KMS-11 (cell line): ENCODE measurements at regions not wholly inside any gene's neighbourhood (a gene's known extent, or its start where the extent isn't known, plus 50 kb on each side); places are given as distances from the start of the nearest gene placed in this dataset.

Experiments
- H2AFZ ChIP-seq: fragments of 200-600 bp; sonication (generic); 2 replicates; pipeline ENCODE4 v1.6.1; 2016; ENCODE audit warnings: antibody characterized with exemption, mixed run types, low read depth
- H3K27ac ChIP-seq: fragments of 200-600 bp; sonication (generic); 2 replicates; pipeline ENCODE4 v1.6.1; 2016; ENCODE audit warnings: mild to moderate bottlenecking, mixed run types
- H3K27me3 ChIP-seq: fragments of 200-600 bp; sonication (generic); 2 replicates; pipeline ENCODE4 v1.6.1; 2017; ENCODE audit warnings: mild to moderate bottlenecking, low read depth, mixed run types, moderate library complexity; ENCODE audit not compliant: insufficient read depth
- H3K36me3 ChIP-seq: fragments of 200-600 bp; sonication (generic); 2 replicates; pipeline ENCODE4 v1.6.1; 2017; ENCODE audit warnings: mild to moderate bottlenecking, mixed run types; ENCODE audit not compliant: insufficient read depth
- H3K4me1 ChIP-seq: fragments of 200-600 bp; sonication (generic); 2 replicates; pipeline ENCODE4 v1.6.1; 2016; ENCODE audit warnings: mild to moderate bottlenecking, low read depth, mixed run types; ENCODE audit not compliant: poor library complexity, severe bottlenecking
- H3K4me2 ChIP-seq: fragments of 200-600 bp; sonication (generic); 2 replicates; pipeline ENCODE4 v1.7.0; 2016; ENCODE audit warnings: mild to moderate bottlenecking, mixed run types
- H3K4me3 ChIP-seq: fragments of 200-600 bp; sonication (generic); IDR thresholded peaks from 2 replicates; pipeline ENCODE4 v1.6.1; 2017; ENCODE audit warnings: low read depth, low read length, mixed read lengths; ENCODE audit not compliant: insufficient read depth
- H3K79me2 ChIP-seq: fragments of 200-600 bp; sonication (generic); 2 replicates; pipeline ENCODE4 v1.6.1; 2016; ENCODE audit warnings: low read depth, mixed run types; ENCODE audit not compliant: insufficient read depth
- H3K9ac ChIP-seq: fragments of 200-600 bp; sonication (generic); 2 replicates; pipeline ENCODE4 v1.6.1; 2016; ENCODE audit warnings: mild to moderate bottlenecking, mixed run types
- H4K20me1 ChIP-seq: fragments of 200-600 bp; sonication (generic); 2 replicates; pipeline ENCODE4 v1.6.1; 2016; ENCODE audit warnings: mild to moderate bottlenecking, mixed run types; ENCODE audit not compliant: insufficient read depth
- CTCF ChIP-seq: fragments of 200-600 bp; sonication (generic); conservative IDR thresholded peaks from 2 replicates; pipeline ENCODE4 v1.6.1; 2017; ENCODE audit warnings: low read depth, mild to moderate bottlenecking, antibody characterized with exemption, low read length, moderate library complexity, mixed read lengths

- TF ChIP-seq CTCF: no peak
- Histone ChIP-seq H3K79me2 (no peaks in the 10 kb centered on the region), H2AFZ (no peak overlapping the region), H4K20me1 (no peaks in the 10 kb centered on the region), H3K36me3 (no peaks in the 10 kb centered on the region), H3K27me3 (no peaks in the 10 kb centered on the region), H3K9ac (no peak overlapping the region), H3K4me3 (no peak overlapping the region), H3K27ac (no peak overlapping the region), H3K4me1 (no peaks in the 10 kb centered on the region), H3K4me2 (no peak overlapping the region)
Observed at GRCh38 chr1:105632342-105633196, 1423.9 kb upstream of the PRMT6 start.

- Histone ChIP-seq H3K4me1 (no peaks in the 10 kb centered on the region), H3K4me3 (no peak overlapping the region), H3K79me2 (no peaks in the 10 kb centered on the region), H3K27ac (no peak overlapping the region), H3K36me3 (no peaks in the 10 kb centered on the region), H3K9ac (no peak overlapping the region), H3K4me2 (no peak overlapping the region), H3K27me3 (no peaks in the 10 kb centered on the region), H4K20me1 (no peaks in the 10 kb centered on the region), H2AFZ (no peak overlapping the region)
- no peak for TF ChIP-seq CTCF
Observed at GRCh38 chr1:105636052-105636451, 1420.4 kb upstream of the PRMT6 start.

GRCh38 chr1:105641407-105641806 is 1415.1 kb upstream of the PRMT6 start:
- Histone ChIP-seq H3K4me2 (no peak overlapping the region), H4K20me1 (no peaks in the 10 kb centered on the region), H3K36me3 (no peaks in the 10 kb centered on the region), H3K79me2 (no peaks in the 10 kb centered on the region), H2AFZ (no peak overlapping the region), H3K4me3 (no peak overlapping the region), H3K27me3 (no peaks in the 10 kb centered on the region), H3K27ac (no peak overlapping the region), H3K4me1 (no peaks in the 10 kb centered on the region), H3K9ac (no peak overlapping the region)
- TF ChIP-seq CTCF: no peak

GRCh38 chr1:105652109-105652508 is 1404.4 kb upstream of the PRMT6 start:
- Histone ChIP-seq H3K27me3 (no peaks in the 10 kb centered on the region), H3K4me3 (no peak overlapping the region), H4K20me1 (no peaks in the 10 kb centered on the region), H3K4me2 (no peak overlapping the region), H3K4me1 (no peaks in the 10 kb centered on the region), H3K36me3 (no peaks in the 10 kb centered on the region), H3K9ac (no peak overlapping the region), H3K27ac (no peak overlapping the region), H2AFZ (no peak overlapping the region), H3K79me2 (no peaks in the 10 kb centered on the region)
- TF ChIP-seq CTCF: no peak
